Endothelial cell (in vitro differentiated cells): ENCODE measurements at regions not wholly inside any gene's neighbourhood (a gene's known extent, or its start where the extent isn't known, plus 50 kb on each side); places are given as distances from the start of the nearest gene placed in this dataset.

Source experiments
- DNase-seq: peaks from one replicate; pipeline ENCODE4 v3.0.0; 2021; ENCODE audit warnings: low spot score
- H3K27ac Mint-ChIP-seq: one replicate; pipeline ENCODE4 v1.8.0; 2021; ENCODE audit warnings: mixed read lengths, inconsistent platforms; ENCODE audit not compliant: unreplicated experiment
- H3K27me3 Mint-ChIP-seq: one replicate; pipeline ENCODE4 v1.8.0; 2021; ENCODE audit warnings: mild to moderate bottlenecking, moderate library complexity, mixed read lengths, inconsistent platforms; ENCODE audit not compliant: unreplicated experiment
- H3K36me3 Mint-ChIP-seq: one replicate; pipeline ENCODE4 v1.8.0; 2021; ENCODE audit warnings: mild to moderate bottlenecking, low read depth, mixed read lengths, inconsistent platforms; ENCODE audit not compliant: unreplicated experiment
- H3K4me1 Mint-ChIP-seq: one replicate; pipeline ENCODE4 v1.8.0; 2021; ENCODE audit warnings: mild to moderate bottlenecking, mixed read lengths, inconsistent platforms; ENCODE audit not compliant: unreplicated experiment
- H3K4me3 Mint-ChIP-seq: one replicate; pipeline ENCODE4 v1.8.0; 2021; ENCODE audit warnings: mild to moderate bottlenecking, mixed read lengths, inconsistent platforms; ENCODE audit not compliant: unreplicated experiment
- H3K9me3 Mint-ChIP-seq: one replicate; pipeline ENCODE4 v1.8.0; 2021; ENCODE audit warnings: mixed read lengths, inconsistent platforms; ENCODE audit not compliant: unreplicated experiment
- CTCF ChIP-seq: fragments of 200-600 bp; sonication (generic); IDR thresholded peaks from one replicate; pipeline ENCODE4 v1.5.0; 2021; ENCODE audit warnings: antibody characterized with exemption; ENCODE audit not compliant: unreplicated experiment

- no peaks in the 10 kb centered on the region for H3K27me3 Mint-ChIP-seq
- DNase-seq: no peak
- H3K36me3 Mint-ChIP-seq: no peaks in the 10 kb centered on the region
- no peak overlapping the region for H3K4me3 Mint-ChIP-seq
- H3K4me1 Mint-ChIP-seq: peaks cover 14% of the 10 kb centered on the region
- H3K9me3 Mint-ChIP-seq: no peaks in the 10 kb centered on the region
- no peak overlapping the region for H3K27ac Mint-ChIP-seq
- TF ChIP-seq CTCF: no peak
These were observed 493.9 kb upstream of the IGFBP3 start for GRCh38 chr7:46414946-46415345.

DNA sequence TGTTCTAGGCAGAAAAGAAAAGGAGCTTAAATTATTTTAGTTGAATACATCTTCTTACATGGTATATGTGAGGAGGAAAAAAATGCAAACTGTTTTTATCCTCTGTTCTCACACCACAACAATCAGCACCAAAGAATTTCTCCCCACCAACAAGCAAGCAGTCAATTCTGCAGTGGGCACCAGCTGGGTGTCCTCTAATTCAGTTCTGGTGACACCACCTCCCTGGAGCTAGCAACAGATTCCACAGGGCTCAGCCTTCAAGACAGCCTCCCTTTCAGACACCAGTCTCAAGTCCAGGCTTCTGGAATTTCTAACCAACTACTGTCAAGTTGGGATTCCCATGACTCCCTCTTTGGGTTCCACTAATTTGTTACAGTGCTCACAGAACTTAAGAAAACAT lies 490.2 kb upstream of the IGFBP3 start:
- H3K4me1 Mint-ChIP-seq: peaks cover 14% of the 10 kb centered on the region
- DNase-seq: no peak
- H3K27me3 Mint-ChIP-seq: no peaks in the 10 kb centered on the region
- H3K36me3 Mint-ChIP-seq: no peaks in the 10 kb centered on the region
- H3K4me3 Mint-ChIP-seq: no peak overlapping the region
- H3K27ac Mint-ChIP-seq: no peak overlapping the region
- no peaks in the 10 kb centered on the region for H3K9me3 Mint-ChIP-seq
- no peak for TF ChIP-seq CTCF

GRCh38 chr7:46407125-46407524 lies 486.1 kb upstream of the IGFBP3 start:
- no peak overlapping the region for H3K4me3 Mint-ChIP-seq
- no peaks in the 10 kb centered on the region for H3K36me3 Mint-ChIP-seq
- no peak for TF ChIP-seq CTCF
- H3K4me1 Mint-ChIP-seq: peaks cover 3% of the 10 kb centered on the region
- H3K27me3 Mint-ChIP-seq: no peaks in the 10 kb centered on the region
- DNase-seq: no peak
- H3K27ac Mint-ChIP-seq: no peak overlapping the region
- H3K9me3 Mint-ChIP-seq: no peaks in the 10 kb centered on the region

- TF ChIP-seq CTCF: no peak
- DNase-seq: no peak
- no peaks in the 10 kb centered on the region for H3K36me3 Mint-ChIP-seq
- H3K4me3 Mint-ChIP-seq: no peak overlapping the region
- H3K27ac Mint-ChIP-seq: no peak overlapping the region
- H3K4me1 Mint-ChIP-seq: peaks cover 1% of the 10 kb centered on the region
- H3K27me3 Mint-ChIP-seq: no peaks in the 10 kb centered on the region
- no peaks in the 10 kb centered on the region for H3K9me3 Mint-ChIP-seq
These were observed 476.5 kb upstream of the IGFBP3 start for GRCh38 chr7:46397591-46397990.

DNA sequence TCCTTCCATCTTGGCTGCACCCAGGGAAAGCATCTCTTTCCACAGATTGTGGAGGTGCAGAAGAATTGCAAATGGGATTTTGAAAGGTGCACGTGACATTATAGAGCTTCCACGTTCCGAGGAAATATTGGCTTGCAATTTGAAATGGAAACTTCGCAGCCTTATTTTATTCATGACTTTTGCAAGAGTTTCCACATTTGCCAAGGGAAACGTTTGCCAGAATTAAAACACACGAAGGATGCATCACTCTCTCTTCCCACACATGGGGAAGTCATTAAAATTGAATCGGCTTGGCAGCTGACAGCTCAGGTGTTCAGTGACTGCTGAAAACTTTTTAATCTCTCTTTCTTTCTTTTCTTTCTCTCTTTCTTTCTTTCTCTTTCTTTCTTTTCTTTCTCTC lies 475.4 kb upstream of the IGFBP3 start:
- no peak for DNase-seq
- Mint-ChIP-seq H3K27ac (no peak overlapping the region), H3K4me1 (peaks cover 10% of the 10 kb centered on the region), H3K27me3 (no peaks in the 10 kb centered on the region), H3K36me3 (no peaks in the 10 kb centered on the region), H3K9me3 (no peaks in the 10 kb centered on the region), H3K4me3 (no peak overlapping the region)
- TF ChIP-seq CTCF: no peak
